GM12872 (cell line): ENCODE measurements at regions not wholly inside any gene's neighbourhood (a gene's known extent, or its start where the extent isn't known, plus 50 kb on each side); places are given as distances from the start of the nearest gene placed in this dataset.

Source experiments
- TF ChIP-seq, protein P1 (sequence below): IDR thresholded peaks from 3 replicates; pipeline ENCODE4 v1.5.1; 2011; ENCODE audit warnings: low read depth, mild to moderate bottlenecking, low read length, moderate library complexity; ENCODE audit not compliant: insufficient read depth

DNA sequence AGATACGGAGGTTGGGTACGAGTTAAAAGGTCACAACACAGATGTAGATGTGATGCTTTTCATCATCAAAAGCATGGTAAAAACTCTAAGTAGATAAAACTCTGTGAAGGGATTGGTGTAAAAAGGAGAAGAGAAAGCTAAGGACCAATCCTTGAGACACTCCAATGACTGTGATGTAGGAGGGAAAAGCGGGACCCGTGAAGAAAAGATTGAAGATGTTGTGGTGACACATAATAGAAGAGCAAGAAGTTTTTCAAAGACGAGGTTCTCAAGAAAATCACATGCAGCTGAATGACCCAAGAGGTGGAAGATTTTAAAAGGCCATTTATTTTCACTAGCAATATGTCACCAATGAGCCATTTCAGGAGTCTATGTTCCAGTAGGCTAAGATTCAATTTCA lies 179.5 kb downstream of the MRPL39 start:
- TF ChIP-seq, protein P1, sequence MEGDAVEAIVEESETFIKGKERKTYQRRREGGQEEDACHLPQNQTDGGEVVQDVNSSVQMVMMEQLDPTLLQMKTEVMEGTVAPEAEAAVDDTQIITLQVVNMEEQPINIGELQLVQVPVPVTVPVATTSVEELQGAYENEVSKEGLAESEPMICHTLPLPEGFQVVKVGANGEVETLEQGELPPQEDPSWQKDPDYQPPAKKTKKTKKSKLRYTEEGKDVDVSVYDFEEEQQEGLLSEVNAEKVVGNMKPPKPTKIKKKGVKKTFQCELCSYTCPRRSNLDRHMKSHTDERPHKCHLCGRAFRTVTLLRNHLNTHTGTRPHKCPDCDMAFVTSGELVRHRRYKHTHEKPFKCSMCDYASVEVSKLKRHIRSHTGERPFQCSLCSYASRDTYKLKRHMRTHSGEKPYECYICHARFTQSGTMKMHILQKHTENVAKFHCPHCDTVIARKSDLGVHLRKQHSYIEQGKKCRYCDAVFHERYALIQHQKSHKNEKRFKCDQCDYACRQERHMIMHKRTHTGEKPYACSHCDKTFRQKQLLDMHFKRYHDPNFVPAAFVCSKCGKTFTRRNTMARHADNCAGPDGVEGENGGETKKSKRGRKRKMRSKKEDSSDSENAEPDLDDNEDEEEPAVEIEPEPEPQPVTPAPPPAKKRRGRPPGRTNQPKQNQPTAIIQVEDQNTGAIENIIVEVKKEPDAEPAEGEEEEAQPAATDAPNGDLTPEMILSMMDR: no peak

DNA sequence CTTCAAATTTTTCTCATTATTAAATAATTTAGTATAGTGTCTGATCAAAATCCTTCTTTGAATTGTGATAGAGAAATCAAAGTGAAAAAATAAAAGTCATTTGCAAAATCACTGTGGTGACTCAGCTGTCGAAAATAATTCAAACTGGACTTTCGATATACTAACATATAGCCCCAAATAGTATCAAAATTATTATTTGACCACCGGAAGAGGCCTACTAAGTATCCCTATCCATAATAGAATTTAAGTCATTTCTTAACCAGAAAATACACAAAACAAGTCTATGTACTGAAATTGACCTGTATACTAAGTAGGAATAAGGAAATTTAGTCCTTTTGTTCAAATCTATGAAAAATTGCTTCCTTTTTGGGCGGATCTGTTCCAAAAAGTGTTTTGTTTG lies 180.7 kb downstream of the MRPL39 start:
- TF ChIP-seq, protein P1: no peak

DNA sequence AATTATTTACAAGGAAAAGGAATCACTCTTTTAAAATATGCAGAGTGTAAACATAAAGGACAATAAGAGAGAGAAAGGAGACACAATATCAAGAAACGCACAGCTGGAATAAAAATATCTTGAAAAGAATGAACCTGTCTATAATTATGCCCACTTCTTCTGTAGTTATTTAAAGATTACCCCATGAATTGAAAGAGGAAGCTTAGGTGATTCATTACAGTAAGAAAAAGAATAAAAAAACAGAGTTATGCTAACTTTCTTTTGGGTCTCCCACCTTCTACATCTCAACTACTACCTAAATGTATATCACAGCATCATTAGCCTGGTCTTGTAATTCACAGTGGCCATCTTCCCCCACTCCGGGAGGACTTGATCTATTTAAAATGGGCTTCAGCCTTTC lies 182.1 kb downstream of the MRPL39 start:
- TF ChIP-seq, protein P1: no peak

DNA sequence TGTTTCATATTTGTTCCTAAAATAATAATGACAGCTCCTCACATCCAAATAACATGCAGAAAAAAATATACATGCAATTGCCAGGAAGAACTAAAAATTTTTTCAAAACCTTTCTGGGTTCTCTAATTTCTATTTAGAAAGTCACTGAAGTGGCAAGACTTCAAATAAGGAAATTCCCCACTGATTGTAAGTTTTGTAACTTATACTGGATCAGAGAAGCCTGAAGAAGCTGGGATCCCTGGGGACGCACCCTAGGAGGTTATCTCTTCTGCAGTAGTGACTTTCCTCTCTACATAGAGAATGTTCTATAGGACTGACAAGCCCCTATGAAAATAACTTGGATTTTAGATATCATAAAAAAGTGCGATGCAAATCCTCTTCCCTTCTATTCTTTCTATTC lies 182.6 kb downstream of the MRPL39 start:
- TF ChIP-seq, protein P1: no peak

DNA sequence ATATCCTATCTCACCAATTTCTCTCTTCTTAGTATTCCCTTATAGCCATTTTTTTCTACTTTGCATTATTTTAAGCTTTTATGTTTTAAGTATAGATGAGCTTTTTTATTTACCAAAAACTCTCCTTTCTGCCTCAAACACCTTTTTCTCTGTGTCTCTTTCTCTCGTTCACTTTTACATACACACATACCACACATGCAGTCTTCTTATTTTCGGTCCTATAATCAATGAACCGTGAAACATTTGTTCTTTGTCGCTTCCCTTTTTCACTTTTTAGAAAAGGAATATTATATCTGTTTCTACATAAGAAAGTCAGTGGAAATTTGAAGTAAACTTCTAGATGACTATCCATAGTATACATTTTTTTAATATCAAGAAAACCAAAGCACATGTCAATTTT lies 183.2 kb downstream of the MRPL39 start:
- TF ChIP-seq, protein P1: no peak

DNA sequence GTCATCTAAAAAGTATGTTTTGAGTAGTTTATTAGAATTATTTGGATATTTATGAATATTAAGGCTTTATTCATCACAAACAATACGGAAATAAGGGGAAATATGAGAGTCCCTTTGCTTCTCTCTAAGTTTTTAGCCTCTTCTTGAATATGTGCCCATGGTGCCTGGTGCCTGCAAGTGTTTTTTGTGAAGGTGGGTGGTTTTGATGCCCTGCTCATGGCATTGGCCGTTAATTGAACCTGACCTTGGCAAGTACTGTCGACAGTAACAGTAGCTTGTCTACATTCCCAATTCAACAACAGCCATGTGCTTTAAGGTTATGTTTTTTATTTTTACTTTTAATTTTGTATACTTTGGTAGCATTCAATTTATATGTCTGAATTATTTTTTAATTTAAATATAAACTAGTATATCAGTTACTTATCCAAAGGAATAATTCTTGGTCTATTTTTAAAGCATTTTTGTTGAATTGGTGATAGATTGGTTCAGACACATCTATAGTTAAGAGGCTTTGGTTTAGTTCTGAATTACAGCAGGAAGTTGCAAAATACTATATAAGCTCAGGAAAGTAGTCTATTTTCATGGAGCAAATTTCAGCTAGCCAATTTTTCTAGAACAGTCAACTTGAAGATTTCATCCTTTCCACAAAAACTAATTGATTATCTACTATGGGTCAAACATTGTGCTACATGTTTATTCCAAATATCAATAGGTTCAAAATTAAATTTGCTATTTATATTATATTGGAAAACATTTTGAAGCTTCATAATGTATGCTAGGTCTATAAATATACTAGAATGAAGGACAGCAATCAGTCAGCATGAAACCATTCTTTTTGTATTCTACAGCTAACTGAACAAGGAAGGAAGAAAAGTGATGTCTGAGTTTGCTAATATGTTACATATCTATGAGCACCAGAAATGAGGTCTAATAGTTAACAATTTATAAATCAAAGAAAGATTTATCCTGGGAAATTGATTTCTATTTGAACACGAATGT lies 184.4 kb downstream of the MRPL39 start:
- TF ChIP-seq, protein P1: no peak

DNA sequence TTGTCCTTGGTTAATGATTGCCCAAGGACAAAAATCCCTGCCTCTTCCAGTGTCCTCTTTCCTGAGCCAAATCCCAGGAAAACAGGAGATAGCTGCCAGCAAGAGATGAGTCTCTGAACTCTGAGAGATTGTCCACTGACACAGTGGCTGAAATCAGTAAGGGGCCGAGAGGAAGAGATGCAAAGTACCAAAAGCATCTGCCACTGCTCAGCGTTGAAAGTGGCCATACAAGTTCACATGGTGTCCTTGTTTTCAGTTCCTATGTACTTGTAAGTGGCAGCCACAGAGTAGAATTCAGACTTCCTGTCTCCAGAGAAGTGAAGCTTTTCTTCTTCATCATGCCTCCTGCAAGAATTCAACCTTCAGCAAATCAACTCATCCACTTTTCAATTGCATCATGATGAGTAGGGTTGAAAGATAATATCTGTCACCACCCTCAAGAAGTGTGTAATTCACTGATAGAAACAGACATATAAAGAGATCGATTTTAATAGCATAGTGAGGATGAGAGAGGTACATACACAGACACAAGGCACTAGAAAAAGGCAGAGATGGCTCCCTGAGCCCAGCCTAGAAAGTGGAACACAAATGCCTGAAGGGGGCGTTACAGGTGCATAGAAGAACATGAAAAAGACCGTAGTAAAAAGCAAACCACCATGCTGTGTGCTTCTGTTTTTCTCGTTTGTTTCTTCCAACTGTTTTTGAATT lies 185.8 kb downstream of the MRPL39 start:
- TF ChIP-seq, protein P1: peak; percentile 74
